GM21381 (cell line): ENCODE measurements at regions not wholly inside any gene's neighbourhood (a gene's known extent, or its start where the extent isn't known, plus 50 kb on each side); places are given as distances from the start of the nearest gene placed in this dataset.
"Not testable (repeated sequence)": the region's sequence is repeated elsewhere in the genome, so short reads cannot be mapped to it uniquely, and the experiment has no call there.

Experiments used
- ATAC-seq: cut with Tn5 transposase; IDR thresholded peaks from one replicate; pipeline ENCODE4 v1.9.1; 2021; ENCODE audit warnings: mild to moderate bottlenecking, moderate library complexity; ENCODE audit not compliant: unreplicated experiment

- no peak for ATAC-seq
Measured at GRCh38 chr13:54658771-54659170, 1630.2 kb downstream of the OLFM4 start.

- no peak for ATAC-seq
Measured at GRCh38 chr13:54660277-54660676, 1631.7 kb downstream of the OLFM4 start.

GRCh38 chr13:54676526-54677113 lies 1648.0 kb downstream of the OLFM4 start:
- ATAC-seq, result no peak

GRCh38 chr13:54682184-54682583 lies 1653.6 kb downstream of the OLFM4 start:
- no peak for ATAC-seq

- no peak for ATAC-seq
Measured at GRCh38 chr13:54687173-54687572, 1658.6 kb downstream of the OLFM4 start.

GRCh38 chr13:54699831-54700230 lies 1671.2 kb downstream of the OLFM4 start:
- no peak for ATAC-seq

GRCh38 chr13:54705738-54706137 lies 1677.1 kb downstream of the OLFM4 start:
- no peak for ATAC-seq

GRCh38 chr13:54706336-54706735 lies 1677.7 kb downstream of the OLFM4 start:
- no peak for ATAC-seq

- no peak for ATAC-seq
Measured at GRCh38 chr13:54709546-54709945, 1680.9 kb downstream of the OLFM4 start.

GRCh38 chr13:54733639-54734038 lies 1705.0 kb downstream of the OLFM4 start:
- no peak for ATAC-seq

GRCh38 chr13:54737211-54737610 lies 1708.6 kb downstream of the OLFM4 start:
- not testable (repeated sequence) for ATAC-seq

- no peak for ATAC-seq
Measured at GRCh38 chr13:54742984-54743383, 1714.4 kb downstream of the OLFM4 start.

- ATAC-seq, result no peak
Measured at GRCh38 chr13:54744747-54745146, 1716.1 kb downstream of the OLFM4 start.

GRCh38 chr13:54750521-54750920 lies 1721.9 kb downstream of the OLFM4 start:
- ATAC-seq, result no peak

GRCh38 chr13:54758795-54759194 lies 1730.2 kb downstream of the OLFM4 start:
- ATAC-seq, result no peak

- ATAC-seq, result no peak
Measured at GRCh38 chr13:54768214-54768613, 1739.6 kb downstream of the OLFM4 start.

- ATAC-seq, result no peak
Measured at GRCh38 chr13:54775501-54776191, 1747.0 kb downstream of the OLFM4 start.

GRCh38 chr13:54787754-54788153 lies 1759.1 kb downstream of the OLFM4 start:
- no peak for ATAC-seq

- no peak for ATAC-seq
Measured at GRCh38 chr13:54799621-54800226, 1771.1 kb downstream of the OLFM4 start.

- ATAC-seq, result no peak
Measured at GRCh38 chr13:54802226-54802625, 1773.6 kb downstream of the OLFM4 start.

- ATAC-seq, result no peak
Measured at GRCh38 chr13:54805743-54806142, 1777.1 kb downstream of the OLFM4 start.

- ATAC-seq, result not testable (repeated sequence)
Measured at GRCh38 chr13:54821938-54822470, 1793.4 kb downstream of the OLFM4 start.
